ENCODE measurements at regions not wholly inside any gene's neighbourhood (a gene's known extent, or its start where the extent isn't known, plus 50 kb on each side); places are given as distances from the start of the nearest gene placed in this dataset.

DNA sequence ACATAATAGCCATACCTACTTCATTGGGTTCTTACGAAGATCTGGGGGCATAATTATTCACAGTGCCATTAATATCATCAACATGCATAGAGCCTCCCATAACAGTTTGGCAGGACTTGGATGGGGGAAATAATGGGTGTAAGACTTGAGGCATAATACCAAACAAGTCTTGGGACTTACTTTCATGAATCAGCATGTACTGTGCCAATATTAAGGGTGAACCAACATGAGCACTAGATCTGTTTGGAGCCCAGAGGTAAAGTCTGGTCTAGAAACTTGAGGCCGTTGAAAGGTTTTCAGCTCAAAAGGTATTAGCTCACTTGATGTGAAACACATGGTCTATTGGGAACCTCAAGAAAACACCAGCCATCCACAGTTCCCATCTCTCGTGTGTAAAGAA, 56.7 kb upstream of the ZC3H11B start:
- no peak for DNase-seq

DNA sequence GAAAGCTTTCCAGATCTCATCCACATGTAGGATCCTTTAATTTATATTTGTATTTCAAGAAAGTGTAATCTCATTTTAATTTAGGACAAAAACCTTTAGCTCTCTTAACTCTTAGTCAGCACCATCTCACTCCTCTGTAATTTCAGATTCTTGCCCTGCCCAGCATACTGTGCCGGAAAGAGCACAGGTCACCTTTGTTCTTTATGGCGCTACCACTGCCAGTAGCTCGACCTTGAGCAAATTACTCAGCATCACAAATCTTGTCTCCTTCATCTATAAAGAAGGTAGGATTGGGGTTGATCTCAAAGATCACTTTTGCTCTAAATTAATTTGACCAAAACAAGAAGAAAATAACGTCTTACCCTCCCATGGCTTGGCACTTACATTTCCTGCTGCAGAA, 56.1 kb upstream of the ZC3H11B start:
- DNase-seq = no peak

DNA sequence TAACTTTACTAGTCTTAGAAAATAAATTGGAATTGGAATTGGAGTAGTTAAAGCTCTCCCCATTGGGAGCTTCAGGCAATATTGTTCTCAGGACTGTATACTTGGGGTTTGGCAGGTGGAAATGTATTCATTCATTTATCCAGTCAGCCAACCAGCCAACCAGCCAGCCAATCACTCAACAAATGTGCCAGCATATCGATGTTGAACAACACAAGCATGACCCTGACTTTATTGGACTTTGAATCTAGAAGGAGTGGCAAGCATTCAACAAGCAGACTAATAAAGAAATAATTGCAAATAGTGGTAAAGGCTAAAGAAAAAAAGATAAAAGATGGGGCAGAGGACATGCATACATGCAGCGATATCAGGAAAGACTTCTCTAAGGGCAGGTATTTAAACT, 55.5 kb upstream of the ZC3H11B start:
- no peak for DNase-seq

DNA sequence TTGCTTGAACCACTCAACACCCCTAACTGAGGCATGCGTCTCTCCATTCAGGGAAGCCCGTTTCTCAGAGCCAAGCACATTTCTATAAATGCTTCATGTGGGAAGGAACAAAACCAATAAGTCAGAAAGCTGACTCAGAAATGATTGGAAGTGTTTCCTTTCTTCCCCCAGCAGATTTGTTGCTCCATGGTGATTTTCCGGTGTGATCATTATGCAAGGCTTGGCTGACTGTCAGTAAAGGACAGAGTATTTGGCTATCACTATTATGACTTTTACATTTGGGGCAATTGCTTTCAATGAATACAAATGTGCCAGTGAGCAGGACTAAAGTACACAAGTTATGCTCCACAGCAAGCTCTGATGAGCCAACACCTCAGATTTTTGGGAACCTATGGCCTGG, 53.3 kb upstream of the ZC3H11B start:
- no peak for DNase-seq

DNA sequence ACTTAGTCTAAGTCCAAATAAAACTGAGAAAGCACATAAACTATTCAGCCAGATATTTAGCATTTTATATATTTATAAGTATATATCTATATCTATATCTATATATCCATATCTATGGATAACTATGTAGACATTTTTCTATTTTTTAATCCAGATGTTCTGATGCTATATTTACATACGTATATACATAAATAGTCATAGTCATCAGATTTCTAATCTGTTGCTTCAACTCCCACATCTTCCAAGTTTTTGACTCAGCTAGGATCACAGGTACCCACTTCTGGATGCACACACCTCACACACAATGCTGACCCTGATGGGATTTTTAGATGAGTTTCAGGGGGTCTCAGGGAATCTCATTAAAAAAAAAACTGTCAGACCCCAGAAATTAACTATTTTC, 52.2 kb upstream of the ZC3H11B start:
- DNase-seq = no peak

DNA sequence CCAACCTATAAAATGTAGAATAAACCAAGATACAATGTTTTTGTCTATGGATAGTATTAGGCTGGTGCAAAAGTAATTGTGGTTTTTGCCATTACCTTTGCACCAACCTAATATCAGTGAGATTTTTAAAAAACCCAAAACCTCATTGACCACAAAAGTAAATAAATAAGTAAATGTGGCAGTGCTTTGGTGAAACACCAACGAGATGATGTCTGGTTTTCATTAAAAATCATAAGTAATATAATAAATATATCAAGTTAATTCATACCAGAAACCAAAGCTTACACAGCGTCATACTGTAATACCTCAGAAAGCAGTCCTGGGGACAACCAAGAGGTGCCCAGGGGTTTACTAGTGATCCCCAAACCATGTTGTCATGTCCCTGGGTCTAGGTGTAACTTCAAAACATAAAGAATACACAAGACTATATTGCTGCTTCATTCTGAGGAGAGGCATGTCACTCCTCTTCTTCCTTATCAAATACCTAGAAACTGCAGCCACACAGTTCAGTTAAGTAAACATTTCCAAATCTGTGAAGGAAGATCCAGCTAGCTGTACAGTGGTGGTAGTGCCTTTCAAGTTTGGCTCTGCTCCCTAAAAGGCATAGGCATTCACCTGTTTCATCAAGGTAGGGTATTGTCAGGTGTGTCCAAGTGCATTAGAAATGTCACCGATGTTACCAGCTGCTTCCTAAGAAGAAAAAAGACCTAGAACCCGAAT, 51.6 kb upstream of the ZC3H11B start:
- no peak for DNase-seq

Data from right lung (tissue), 2 donors.